Small intestine (tissue), 7 donors: ENCODE measurements at regions not wholly inside any gene's neighbourhood (a gene's known extent, or its start where the extent isn't known, plus 50 kb on each side); places are given as distances from the start of the nearest gene placed in this dataset.

Experiments used
- DNase-seq, 2 donors: peaks; one replicate each; pipeline versions ENCODE4 v3.0.0 to v3.0.0-alpha.2; 2013
- FAIRE-seq: peaks from 2 replicates; lab custom pipeline; 2012; peaks lifted over from hg19 to GRCh38; lab: Jason Lieb, UNC
- H3K27ac ChIP-seq, 3 donors: one replicate each; pipeline ENCODE4 v1.5.1; 2013; ENCODE audit warnings: low read length in 2 of 3, mild to moderate bottlenecking in 2 of 3, control low read depth in 1 of 3, inconsistent platforms in 1 of 3, low read depth in 1 of 3, moderate library complexity in 1 of 3
- H3K27me3 ChIP-seq, 3 donors: one replicate each; pipeline ENCODE4 v1.6.1; 2013; ENCODE audit warnings: low read length in 3 of 3, inconsistent platforms in 1 of 3; ENCODE audit not compliant: control insufficient read depth in 3 of 3, insufficient read depth in 3 of 3
- H3K36me3 ChIP-seq, 3 donors: one replicate each; pipeline ENCODE4 v1.6.1; 2013; ENCODE audit warnings: low read length in 3 of 3, inconsistent platforms in 1 of 3, low read depth in 1 of 3, mild to moderate bottlenecking in 1 of 3, moderate library complexity in 1 of 3; ENCODE audit not compliant: control insufficient read depth in 3 of 3, insufficient read depth in 2 of 3
- H3K4me1 ChIP-seq, 3 donors: one replicate each; pipeline ENCODE4 v1.6.1; 2013; ENCODE audit warnings: low read length in 2 of 3, inconsistent platforms in 1 of 3, low read depth in 1 of 3, mild to moderate bottlenecking in 1 of 3, moderate library complexity in 1 of 3; ENCODE audit not compliant: control insufficient read depth in 3 of 3, insufficient read depth in 2 of 3
- H3K4me3 ChIP-seq, 3 donors: one replicate each; pipeline ENCODE4 v1.5.1; 2013; ENCODE audit warnings: low read length in 3 of 3, control low read depth in 1 of 3, inconsistent platforms in 1 of 3, low read depth in 1 of 3, mild to moderate bottlenecking in 1 of 3, moderate library complexity in 1 of 3
- H3K9me3 ChIP-seq, 2 donors: one replicate each; pipeline ENCODE4 v1.6.1; 2013; ENCODE audit warnings: low read depth in 1 of 2, low read length in 1 of 2; ENCODE audit not compliant: control insufficient read depth in 2 of 2, insufficient read depth in 1 of 2
- WGBS, 3 donors: extraction: QIAGEN DNeasy Blood & Tissue Kit; methylation state at CpG; one replicate each; pipeline ENCODE4 v1.1.7; 2013; 5-methylcytosine and 5-hydroxymethylcytosine counted together
- donor health status: healthy with polysubstance abuse.
- donor health status: control.
- donor health status: control.
- donor health status: Bipolar disorder and iron deficiency.
- donor health status: healthy.

DNA sequence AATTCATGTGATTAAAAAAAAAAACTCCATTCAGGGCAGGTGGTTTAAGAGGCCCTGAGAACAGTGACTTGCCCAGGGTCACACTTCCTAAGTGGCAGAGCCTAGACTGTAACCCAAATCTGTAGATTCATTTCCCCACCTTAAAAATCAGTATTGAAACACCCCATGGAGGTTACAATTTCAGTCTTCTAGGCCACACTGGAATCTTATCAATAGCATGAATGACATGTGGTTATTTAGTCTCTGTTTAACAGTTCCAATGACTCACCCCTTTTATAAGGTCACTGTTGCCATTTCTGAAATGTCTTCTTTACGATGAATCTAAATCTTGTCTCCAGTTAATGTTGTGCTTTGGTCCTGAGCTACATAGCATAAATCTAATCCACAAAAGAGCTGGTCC is 262.3 kb upstream of the GRIP1 start:
- 50 to 74% (median 61%) methylated on average over 1 of the region's 1 CpG for whole genome bisulfite sequencing, 3 donors
- no peak for FAIRE-seq
- no peak overlapping the region for H3K4me3 ChIP-seq

DNA sequence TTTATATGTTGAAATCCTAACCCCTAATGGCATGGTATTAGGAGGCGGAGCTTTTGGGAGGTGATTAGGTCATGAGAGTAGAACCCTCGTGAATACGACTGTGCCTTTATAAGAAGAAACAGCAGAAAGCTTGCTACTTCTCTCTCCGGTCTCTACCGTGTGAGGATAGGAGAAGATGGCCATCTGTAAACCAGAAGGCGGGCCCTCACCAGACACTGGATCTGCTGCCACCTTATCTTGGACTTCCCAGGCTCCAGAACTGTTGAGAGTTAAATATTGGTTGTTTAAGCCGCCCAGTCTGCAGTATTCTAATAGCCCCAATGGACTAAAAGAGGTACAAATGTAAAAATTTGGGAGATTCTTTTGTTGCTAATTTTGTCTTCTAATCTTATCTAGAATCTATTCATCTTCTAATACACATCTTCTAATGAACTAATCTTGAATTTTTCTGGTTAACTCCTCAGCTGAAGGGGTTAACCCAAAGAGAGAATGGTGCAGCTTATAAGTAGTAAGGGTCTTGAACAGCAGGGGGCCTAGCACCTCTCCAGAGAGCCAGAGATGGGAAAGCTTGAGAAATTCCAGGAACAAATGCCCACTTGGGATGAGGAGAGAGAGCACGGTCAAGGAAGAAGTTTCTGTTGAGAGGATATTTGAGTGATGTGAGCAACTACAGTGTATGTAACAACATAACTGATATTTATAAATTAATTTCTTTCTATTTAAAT is 264.0 kb upstream of the GRIP1 start:
- H3K27me3 ChIP-seq = no peaks in the 10 kb centered on the region
- 79 to 94% (median 90%) methylated on average over 8 of the region's 8 CpGs for WGBS, 3 donors
- no peak for FAIRE-seq

More for the DNA sequence above, 262.3 kb upstream of the GRIP1 start:
- Histone ChIP-seq H3K36me3 (no peaks in the 10 kb centered on the region), H3K27me3 (no peaks in the 10 kb centered on the region), H3K4me1 (no peaks in the 10 kb centered on the region), H3K9me3 (no peaks in the 10 kb centered on the region), H3K27ac (no peak overlapping the region)
- no peak for DNase-seq

DNA sequence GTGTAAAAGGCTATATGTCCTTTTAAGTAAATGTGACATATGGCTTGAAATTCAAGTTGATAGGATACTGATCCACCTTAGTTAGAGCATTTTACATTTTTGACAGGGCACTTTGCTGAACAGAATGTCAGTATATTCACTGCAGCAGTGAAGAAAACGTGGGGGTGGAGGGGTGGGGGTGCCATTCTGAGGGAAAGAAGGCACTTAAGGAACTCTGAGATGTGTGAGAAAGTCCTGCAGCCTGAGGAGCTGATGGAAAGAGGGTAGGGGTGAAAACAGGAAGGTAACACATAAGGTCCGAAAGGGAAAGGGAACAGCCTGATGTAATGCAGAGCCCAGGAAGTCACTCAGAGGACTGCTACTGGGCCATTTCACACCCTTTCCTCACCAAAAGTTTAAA is 265.5 kb upstream of the GRIP1 start:
- Histone ChIP-seq H3K27ac (no peak overlapping the region), H3K4me3 (no peak overlapping the region), H3K4me1 (no peaks in the 10 kb centered on the region), H3K36me3 (no peaks in the 10 kb centered on the region), H3K9me3 (no peaks in the 10 kb centered on the region), H3K27me3 (no peaks in the 10 kb centered on the region)
- FAIRE-seq = no peak
- WGBS, 3 donors = 41 to 69% (median 59%) methylated on average over 2 of the region's 2 CpGs
- DNase-seq = no peak

More for the DNA sequence above, 264.0 kb upstream of the GRIP1 start:
- no peak for DNase-seq
- H3K4me1 ChIP-seq = no peaks in the 10 kb centered on the region
- H3K9me3 ChIP-seq = no peaks in the 10 kb centered on the region
- H3K27ac ChIP-seq = no peak overlapping the region
- no peak overlapping the region for H3K4me3 ChIP-seq
- no peaks in the 10 kb centered on the region for H3K36me3 ChIP-seq

DNA sequence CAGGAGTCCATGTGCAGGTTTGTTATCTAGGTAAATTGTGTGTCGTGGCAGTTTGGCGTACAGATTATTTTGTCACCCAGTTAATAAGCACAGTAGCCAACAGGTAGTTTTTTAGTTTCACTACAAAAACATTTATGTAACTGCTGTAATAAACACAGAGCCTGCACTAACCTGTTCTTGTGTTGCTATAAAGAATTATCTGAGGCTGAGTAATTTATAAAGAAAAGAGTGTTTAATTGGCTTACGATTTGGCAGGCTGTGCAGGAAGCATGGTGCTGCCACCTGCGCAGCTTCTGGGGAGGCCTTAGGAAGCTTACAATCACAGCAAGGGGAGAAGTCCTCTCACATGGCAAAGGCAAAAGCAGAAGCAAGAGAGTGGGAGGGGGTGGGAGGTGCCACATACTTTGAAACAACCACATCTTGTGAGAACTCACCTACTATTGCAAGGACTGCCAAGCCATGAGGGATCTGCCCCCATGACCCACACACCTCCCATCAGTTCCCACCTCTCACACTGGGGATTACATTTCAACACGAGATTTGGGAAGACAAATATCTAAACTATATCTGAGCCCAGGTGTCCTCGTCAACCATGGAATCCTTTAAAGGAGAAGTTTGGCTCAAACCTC is 266.4 kb upstream of the GRIP1 start:
- no peak overlapping the region for H3K4me3 ChIP-seq
- H3K27ac ChIP-seq = no peak overlapping the region
- no peaks in the 10 kb centered on the region for H3K36me3 ChIP-seq
- no peaks in the 10 kb centered on the region for H3K9me3 ChIP-seq
- no peaks in the 10 kb centered on the region for H3K27me3 ChIP-seq
- DNase-seq (peak in 1 of 2 donors; percentile 22), FAIRE-seq (no peak)
- WGBS, 3 donors = 37 to 72% (median 58%) methylated on average over 6 of the region's 6 CpGs
- H3K4me1 ChIP-seq = no peaks in the 10 kb centered on the region

DNA sequence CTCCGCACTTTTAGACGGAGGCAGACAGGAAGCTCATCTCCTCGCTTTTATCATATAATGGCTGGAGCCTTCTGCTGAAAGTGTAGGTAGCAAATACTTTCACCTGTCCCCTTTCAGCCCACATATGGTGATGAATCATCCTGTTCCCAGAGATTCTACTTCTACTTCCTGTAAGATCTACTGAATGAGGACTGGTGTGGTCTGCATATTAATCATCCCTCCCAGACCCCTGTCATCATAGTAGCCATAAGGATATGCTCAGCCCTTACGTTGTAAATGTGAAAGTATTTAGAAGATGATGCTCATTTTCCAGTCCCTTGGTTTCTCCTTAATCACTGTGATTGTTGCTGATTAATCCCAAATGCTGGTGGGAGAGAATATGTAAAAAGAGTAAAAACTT is 268.2 kb upstream of the GRIP1 start:
- Histone ChIP-seq H3K36me3 (no peaks in the 10 kb centered on the region), H3K4me3 (no peak overlapping the region), H3K27ac (no peak overlapping the region), H3K4me1 (no peaks in the 10 kb centered on the region), H3K9me3 (no peaks in the 10 kb centered on the region), H3K27me3 (no peaks in the 10 kb centered on the region)
- WGBS, 3 donors = 74 to 87% (median 75%) methylated on average over 4 of the region's 4 CpGs
- DNase-seq (no peak), FAIRE-seq (no peak)

DNA sequence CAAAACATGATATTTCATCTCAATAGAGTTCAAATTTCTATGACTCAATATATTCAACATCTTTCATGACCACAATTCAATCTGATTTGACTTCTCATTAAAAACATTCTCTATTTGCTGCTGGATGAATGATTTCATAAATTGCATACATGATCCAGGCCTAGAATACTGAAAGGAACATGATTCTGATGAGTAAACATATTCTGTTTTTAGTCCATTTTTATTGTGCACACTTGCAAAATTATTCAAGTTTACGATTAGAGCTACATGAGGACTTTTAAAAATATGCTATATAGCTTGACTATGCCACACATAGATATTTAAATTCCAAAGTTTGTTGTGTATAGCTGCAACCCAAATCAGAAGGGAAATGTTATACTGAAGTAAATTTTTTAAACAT is 273.8 kb upstream of the GRIP1 start:
- DNase-seq = no peak
- H3K27ac ChIP-seq = no peak overlapping the region
- no peaks in the 10 kb centered on the region for H3K4me1 ChIP-seq
- no peaks in the 10 kb centered on the region for H3K9me3 ChIP-seq
- H3K36me3 ChIP-seq = no peaks in the 10 kb centered on the region
- FAIRE-seq = no peak
- H3K27me3 ChIP-seq = no peaks in the 10 kb centered on the region
- 67 to 80% (median 68%) methylated on average over 1 of the region's 1 CpG for WGBS, 3 donors
- no peak overlapping the region for H3K4me3 ChIP-seq

DNA sequence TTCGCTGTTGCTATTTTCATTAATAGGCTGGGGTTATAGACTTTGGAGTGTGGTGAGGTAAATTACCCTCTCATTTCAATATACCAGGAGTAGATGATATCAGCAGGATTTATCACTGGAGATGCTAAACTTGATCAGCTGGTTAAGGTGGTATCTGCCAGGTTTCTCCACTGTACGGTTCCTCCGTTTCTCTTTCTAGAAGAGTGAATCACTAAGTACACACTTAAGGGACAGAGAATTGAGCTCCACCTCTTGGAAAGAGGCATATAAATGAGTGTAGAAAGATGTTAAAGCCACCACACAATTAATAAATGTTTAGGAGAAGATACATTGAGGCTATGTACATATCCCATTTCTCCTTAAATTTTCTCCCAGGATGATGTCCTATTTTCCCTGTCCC is 277.4 kb upstream of the GRIP1 start:
- no peak for FAIRE-seq

DNA sequence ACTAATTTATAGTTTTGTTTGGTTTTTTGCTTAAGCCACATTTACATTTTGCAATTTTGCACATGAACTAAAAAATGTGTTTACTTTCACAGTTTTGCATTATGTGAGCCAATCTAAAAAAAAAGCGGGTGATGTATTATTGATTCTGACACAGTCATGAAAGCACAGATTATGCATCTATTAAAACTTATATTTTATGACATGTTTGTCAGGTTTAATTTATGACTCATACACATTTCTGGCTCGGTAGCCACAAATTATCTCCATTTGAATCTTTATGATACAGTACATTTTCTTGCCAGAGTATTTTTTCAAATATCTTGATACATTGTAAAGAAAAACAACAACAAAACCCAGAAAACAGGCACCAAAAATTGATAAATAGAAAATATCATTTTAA is 280.4 kb upstream of the GRIP1 start:
- Histone ChIP-seq H3K4me3 (no peak overlapping the region), H3K36me3 (no peaks in the 10 kb centered on the region), H3K27ac (no peak overlapping the region), H3K9me3 (no peaks in the 10 kb centered on the region), H3K4me1 (no peaks in the 10 kb centered on the region), H3K27me3 (no peaks in the 10 kb centered on the region)
- no peak for FAIRE-seq
- DNase-seq = no peak
- WGBS, 3 donors = 16 to 43% (median 33%) methylated on average over 2 of the region's 2 CpGs

More for the DNA sequence above, 277.4 kb upstream of the GRIP1 start:
- Histone ChIP-seq H3K27me3 (no peaks in the 10 kb centered on the region), H3K4me3 (no peak overlapping the region), H3K4me1 (no peaks in the 10 kb centered on the region), H3K36me3 (no peaks in the 10 kb centered on the region), H3K27ac (no peak overlapping the region), H3K9me3 (no peaks in the 10 kb centered on the region)
- no peak for DNase-seq
- WGBS, 3 donors = 91 to 95% (median 92%) methylated on average over 3 of the region's 3 CpGs
